PC-9 (cell line): ENCODE measurements at regions not wholly inside any gene's neighbourhood (a gene's known extent, or its start where the extent isn't known, plus 50 kb on each side); places are given as distances from the start of the nearest gene placed in this dataset.

Experiments used
- CTCF ChIP-seq: fragments of 200-600 bp; sonication (generic); conservative IDR thresholded peaks from 2 replicates; pipeline ENCODE4 v1.6.1; 2017; ENCODE audit warnings: mixed run types, antibody characterized with exemption, mild to moderate bottlenecking, moderate library complexity
- EZH2 ChIP-seq: fragments of 200-600 bp; sonication (generic); IDR thresholded peaks from 2 replicates; pipeline ENCODE4 v1.8.0; 2017; ENCODE audit warnings: antibody characterized with exemption, low read depth

GRCh38 chr17:12290207-12290606 lies 269.5 kb downstream of the MAP2K4 start:
- TF ChIP-seq EZH2 (no peak), CTCF (no peak)
